OCI-LY3 (cell line): ENCODE measurements at regions not wholly inside any gene's neighbourhood (a gene's known extent, or its start where the extent isn't known, plus 50 kb on each side); places are given as distances from the start of the nearest gene placed in this dataset.

ENCODE experiments used
- H2AFZ ChIP-seq: fragments of 200-600, 300-600 bp; shearing (Covaris generic); 2 replicates; pipeline ENCODE4 v1.6.0; 2014; ENCODE audit warnings: antibody characterized with exemption, low read depth, low read length
- H3K27ac ChIP-seq: fragments of 200-600, 300-600 bp; sonication (generic); 2 replicates; pipeline ENCODE4 v1.5.1; 2014; ENCODE audit warnings: mild to moderate bottlenecking, low read length, moderate library complexity, mixed read lengths
- H3K27me3 ChIP-seq: fragments of 200-600, 300-600 bp; sonication (generic); 2 replicates; pipeline ENCODE4 v1.6.1; 2014; ENCODE audit warnings: low read depth, low read length, mixed read lengths
- H3K36me3 ChIP-seq: fragments of 200-600, 300-600 bp; sonication (generic); replicated peaks from 2 replicates; pipeline ENCODE3; 2014; ENCODE audit warnings: low read depth, low read length, mixed read lengths
- H3K4me1 ChIP-seq: fragments of 300-600, 200-600 bp; sonication (generic); 2 replicates; pipeline ENCODE4 v1.6.1; 2014; ENCODE audit warnings: low read length, mixed read lengths
- H3K4me2 ChIP-seq: fragments of 200-600, 300-600 bp; sonication (generic); 2 replicates; pipeline ENCODE4 v1.6.1; 2014; ENCODE audit warnings: low read length, mixed read lengths
- H3K4me3 ChIP-seq: fragments of 300-600, 200-600 bp; sonication (generic); 2 replicates; pipeline ENCODE4 v1.5.1; 2014; ENCODE audit warnings: antibody characterized with exemption, mild to moderate bottlenecking, low read length, moderate library complexity
- H3K79me2 ChIP-seq: fragments of 300-600, 200-600 bp; shearing (Covaris generic); 2 replicates; pipeline ENCODE4 v1.6.1; 2014; ENCODE audit warnings: mild to moderate bottlenecking, low read length, mixed read lengths
- H3K9ac ChIP-seq: fragments of 300-600, 200-600 bp; shearing (Covaris generic); 2 replicates; pipeline ENCODE4 v1.6.0; 2014; ENCODE audit warnings: mild to moderate bottlenecking, low read length, moderate library complexity
- H3K9me3 ChIP-seq: fragments of 200-600, 300-600 bp; shearing (Covaris generic); 2 replicates; pipeline ENCODE4 v1.6.1; 2014; ENCODE audit warnings: low read length, mixed read lengths; ENCODE audit not compliant: insufficient read depth
- H4K20me1 ChIP-seq: fragments of 200-600, 300-600 bp; sonication (generic); 2 replicates; pipeline ENCODE4 v1.6.1; 2016; ENCODE audit warnings: low read length, mixed read lengths; ENCODE audit not compliant: insufficient read depth
- CTCF ChIP-seq: fragments of 200-600, 300-600 bp; sonication (generic); IDR thresholded peaks from 2 replicates; pipeline ENCODE4 v1.5.1; 2014; ENCODE audit warnings: antibody characterized with exemption, low read length, low read depth
- EZH2phosphoT487 ChIP-seq: fragments of 200-600 bp; shearing (Covaris generic); IDR thresholded peaks from 2 replicates; pipeline ENCODE4 v1.6.1; 2018; ENCODE audit warnings: antibody characterized with exemption, mixed run types, low read depth

- H3K4me2 ChIP-seq: no peak overlapping the region
- H3K27ac ChIP-seq: no peak overlapping the region
- no peaks in the 10 kb centered on the region for H3K27me3 ChIP-seq
These were observed 52.3 kb downstream of the MRPL57 start for GRCh38 chr13:21228738-21229137.

GRCh38 chr13:21229241-21230024 lies 53.0 kb downstream of the MRPL57 start:
- Histone ChIP-seq H3K79me2 (no peaks in the 10 kb centered on the region), H2AFZ (no peak overlapping the region), H3K4me3 (no peak overlapping the region), H3K9me3 (no peaks in the 10 kb centered on the region), H3K27me3 (no peaks in the 10 kb centered on the region), H3K27ac (no peak overlapping the region), H3K4me1 (no peaks in the 10 kb centered on the region), H3K4me2 (no peak overlapping the region), H4K20me1 (no peaks in the 10 kb centered on the region), H3K9ac (no peak overlapping the region), H3K36me3 (no peaks in the 10 kb centered on the region)
- no peak for TF ChIP-seq CTCF
- TF ChIP-seq EZH2phosphoT487: no peak

More at GRCh38 chr13:21228738-21229137, 52.3 kb downstream of the MRPL57 start:
- Histone ChIP-seq H3K4me1 (no peaks in the 10 kb centered on the region), H3K9ac (no peak overlapping the region), H3K4me3 (no peak overlapping the region), H3K9me3 (no peaks in the 10 kb centered on the region), H4K20me1 (no peaks in the 10 kb centered on the region), H3K36me3 (no peaks in the 10 kb centered on the region), H3K79me2 (no peaks in the 10 kb centered on the region), H2AFZ (no peak overlapping the region)
- TF ChIP-seq EZH2phosphoT487 (no peak), CTCF (no peak)

GRCh38 chr13:21230516-21230915 lies 54.1 kb downstream of the MRPL57 start:
- Histone ChIP-seq H3K27ac (no peak overlapping the region), H4K20me1 (no peaks in the 10 kb centered on the region), H3K4me1 (no peaks in the 10 kb centered on the region), H3K4me2 (no peak overlapping the region), H3K36me3 (no peaks in the 10 kb centered on the region), H3K9ac (no peak overlapping the region), H3K79me2 (no peaks in the 10 kb centered on the region), H3K9me3 (no peaks in the 10 kb centered on the region), H3K27me3 (no peaks in the 10 kb centered on the region), H2AFZ (no peak overlapping the region), H3K4me3 (no peak overlapping the region)
- TF ChIP-seq CTCF (no peak), EZH2phosphoT487 (no peak)

- no peaks in the 10 kb centered on the region for H4K20me1 ChIP-seq
- TF ChIP-seq EZH2phosphoT487 (no peak), CTCF (no peak)
- H3K4me1 ChIP-seq: no peaks in the 10 kb centered on the region
- H3K27me3 ChIP-seq: no peaks in the 10 kb centered on the region
- H3K27ac ChIP-seq: no peak overlapping the region
- H3K4me2 ChIP-seq: no peak overlapping the region
- H2AFZ ChIP-seq: no peak overlapping the region
- H3K79me2 ChIP-seq: no peaks in the 10 kb centered on the region
- no peak overlapping the region for H3K9ac ChIP-seq
- H3K4me3 ChIP-seq: no peak overlapping the region
- no peaks in the 10 kb centered on the region for H3K9me3 ChIP-seq
- no peaks in the 10 kb centered on the region for H3K36me3 ChIP-seq
These were observed 55.0 kb downstream of the MRPL57 start for GRCh38 chr13:21231426-21231940.
